Activated naive CD4-positive, alpha-beta T cell treated with anti-CD3 and anti-CD28 coated beads for 36 hours (primary cell): ENCODE measurements at regions not wholly inside any gene's neighbourhood (a gene's known extent, or its start where the extent isn't known, plus 50 kb on each side); places are given as distances from the start of the nearest gene placed in this dataset.
"Not testable (repeated sequence)": the region's sequence is repeated elsewhere in the genome, so short reads cannot be mapped to it uniquely, and the experiment has no call there.

Source experiments
- CTCF ChIA-PET: fragments of 350-600 bp; sonication (Branson Sonifier 250); formaldehyde crosslinking; loops from one replicate; lab custom pipeline; 2021; ENCODE audit warnings: antibody characterized with exemption; lab: Charles Lee
- DNase-seq: peaks from one replicate; pipeline ENCODE4 v3.0.0-alpha.2; 2020
- H3K27ac Mint-ChIP-seq: one replicate; pipeline ENCODE4 v1.8.0; 2021; ENCODE audit warnings: mild to moderate bottlenecking, mixed read lengths
- H3K27me3 Mint-ChIP-seq: one replicate; pipeline ENCODE4 v1.8.0; 2021; ENCODE audit warnings: low read depth, mixed read lengths
- H3K36me3 Mint-ChIP-seq: one replicate; pipeline ENCODE4 v1.8.0; 2021; ENCODE audit warnings: low read depth, mixed read lengths
- H3K4me1 Mint-ChIP-seq: one replicate; pipeline ENCODE4 v1.8.0; 2021; ENCODE audit warnings: low read depth, mixed read lengths
- H3K4me3 Mint-ChIP-seq: one replicate; pipeline ENCODE4 v1.8.0; 2021; ENCODE audit warnings: mild to moderate bottlenecking, moderate library complexity, mixed read lengths
- H3K9me3 Mint-ChIP-seq: one replicate; pipeline ENCODE4 v1.8.0; 2021; ENCODE audit warnings: mixed read lengths
- intact Hi-C: fragments of 100-400 bp; cut with micrococcal nuclease; formaldehyde crosslinking; loops from one replicate; pipeline ENCODE4 v1.15.1; 2023

DNA sequence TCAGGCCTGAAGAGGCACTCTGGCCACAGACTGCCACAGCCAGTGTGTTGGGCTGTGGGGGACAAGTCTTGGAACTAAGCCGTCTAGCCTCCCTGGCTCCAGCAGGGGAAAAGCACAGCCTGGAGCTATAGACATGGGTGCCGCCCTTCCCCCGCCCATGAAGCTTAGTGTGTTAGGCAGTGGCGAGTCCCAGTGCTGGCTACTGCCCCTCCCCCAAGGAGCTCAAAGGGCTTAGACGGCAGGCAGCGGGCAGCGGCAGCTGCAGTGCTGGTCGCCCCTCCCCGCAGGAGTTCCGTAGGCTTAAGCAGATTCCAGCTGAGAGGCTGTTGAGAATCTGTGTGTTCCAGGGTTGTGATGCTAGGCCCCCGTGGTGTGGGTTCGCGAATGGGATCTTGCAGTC lies 135.8 kb upstream of the RORA start:
- CTCF ChIA-PET: no interaction called here
- peaks cover 15% of the 10 kb centered on the region for H3K27me3 Mint-ChIP-seq
- peaks cover 7% of the 10 kb centered on the region for H3K9me3 Mint-ChIP-seq
- no peak overlapping the region for H3K4me3 Mint-ChIP-seq
- H3K36me3 Mint-ChIP-seq: no peaks in the 10 kb centered on the region
- DNase-seq: no peak
- no peaks in the 10 kb centered on the region for H3K4me1 Mint-ChIP-seq
- intact Hi-C loops: no loop called here
- H3K27ac Mint-ChIP-seq: no peak overlapping the region

DNA sequence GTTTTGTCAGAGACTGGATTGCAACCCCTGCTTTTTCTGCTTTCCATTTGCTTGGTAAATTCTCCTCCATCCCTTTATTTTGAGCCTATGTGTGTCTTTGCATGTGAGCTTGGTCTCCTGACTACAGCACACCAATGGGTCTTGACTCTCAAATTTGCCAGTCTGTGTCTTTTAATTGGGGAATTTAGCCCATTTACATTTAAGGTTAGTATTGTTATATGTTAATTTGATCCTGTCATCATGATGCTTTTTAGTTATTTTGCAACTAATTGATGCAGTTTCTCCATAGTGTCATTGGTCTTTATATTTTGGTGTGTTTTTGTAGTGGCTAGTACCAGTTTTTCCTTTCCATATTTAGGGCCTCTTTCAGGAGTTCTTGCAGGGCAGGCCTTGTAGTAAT lies 133.8 kb upstream of the RORA start:
- intact Hi-C loops, H3K4me1 Mint-ChIP-seq, H3K27ac Mint-ChIP-seq, H3K36me3 Mint-ChIP-seq, H3K9me3 Mint-ChIP-seq, H3K4me3 Mint-ChIP-seq, CTCF ChIA-PET, DNase-seq: not testable (repeated sequence)
- H3K27me3 Mint-ChIP-seq: peaks cover 20% of the 10 kb centered on the region

DNA sequence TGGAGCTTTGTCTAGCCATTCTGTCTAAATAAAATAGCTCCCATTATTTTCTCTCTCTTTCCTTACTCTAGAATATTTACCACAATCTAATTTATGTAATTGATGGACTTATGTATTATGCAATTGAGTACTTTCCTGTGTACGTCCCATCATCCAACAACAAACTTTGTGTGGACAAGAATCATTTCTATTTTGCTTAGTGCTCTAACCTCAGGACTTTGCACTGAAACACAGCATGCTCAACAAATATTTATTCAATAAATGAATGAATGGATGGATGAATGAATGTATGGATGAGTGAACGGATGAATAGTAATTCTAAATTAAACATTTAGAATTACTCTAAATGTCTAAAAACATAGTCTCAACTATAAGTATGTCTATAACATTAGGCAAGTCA lies 115.2 kb upstream of the RORA start:
- Mint-ChIP-seq H3K4me1 (no peaks in the 10 kb centered on the region), H3K4me3 (no peak overlapping the region), H3K27me3 (peaks cover 23% of the 10 kb centered on the region), H3K36me3 (peaks cover 1% of the 10 kb centered on the region), H3K9me3 (peaks cover 5% of the 10 kb centered on the region), H3K27ac (no peak overlapping the region)
- CTCF ChIA-PET: interaction anchor here (0.6 kb wide), 1 partner anchor 62 kb away, joined by 3 read pairs; no protein-coding TSS in a partner anchor
- DNase-seq: no peak
- intact Hi-C loops: no loop called here

DNA sequence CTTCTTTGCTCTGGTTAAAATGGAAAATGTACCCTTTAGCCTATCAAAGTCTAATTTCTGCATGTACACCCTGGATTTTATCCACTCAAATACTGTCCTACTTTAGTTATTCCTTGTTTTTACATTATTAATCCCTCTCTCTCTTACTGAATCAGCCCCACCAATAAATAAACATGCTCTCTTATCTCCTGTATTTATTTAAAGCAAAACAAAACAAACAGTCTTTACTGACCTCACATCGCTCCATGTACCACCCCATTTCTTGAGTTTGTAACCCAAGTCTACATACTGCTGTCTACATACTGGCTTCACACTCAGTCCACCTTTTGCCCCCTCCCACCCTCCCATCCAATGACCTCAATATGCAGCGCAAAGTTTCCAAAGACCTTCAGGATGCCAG lies 113.3 kb upstream of the RORA start:
- intact Hi-C loops: no loop called here
- Mint-ChIP-seq H3K27ac (no peak overlapping the region), H3K4me1 (no peaks in the 10 kb centered on the region), H3K9me3 (peaks cover 5% of the 10 kb centered on the region), H3K36me3 (peaks cover 1% of the 10 kb centered on the region), H3K27me3 (peaks cover 26% of the 10 kb centered on the region), H3K4me3 (no peak overlapping the region)
- no peak for DNase-seq
- CTCF ChIA-PET: no interaction called here

DNA sequence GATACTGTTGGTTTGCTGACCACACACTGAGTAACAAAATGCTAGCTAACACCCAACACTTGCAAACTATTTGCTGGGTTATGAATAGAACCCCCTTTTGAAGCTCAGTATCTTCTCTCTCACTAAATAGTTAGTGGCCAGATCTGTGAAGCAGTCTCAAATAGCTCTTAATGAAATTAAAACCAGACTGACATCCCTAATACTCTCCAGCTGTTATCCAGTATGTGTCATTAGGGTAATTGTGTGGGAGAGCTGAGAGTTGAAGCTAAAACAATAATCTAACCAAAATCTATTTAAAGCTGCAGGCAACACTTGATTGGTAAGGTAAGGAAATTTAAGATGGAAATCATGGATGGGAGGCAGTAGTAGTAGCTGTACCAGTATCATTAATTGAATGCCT lies 110.4 kb upstream of the RORA start:
- Mint-ChIP-seq H3K36me3 (peaks cover 1% of the 10 kb centered on the region), H3K4me1 (no peaks in the 10 kb centered on the region), H3K27me3 (peaks cover 17% of the 10 kb centered on the region), H3K4me3 (no peak overlapping the region), H3K27ac (no peak overlapping the region), H3K9me3 (peaks cover 8% of the 10 kb centered on the region)
- intact Hi-C loops: no loop called here
- CTCF ChIA-PET: no interaction called here
- no peak for DNase-seq

DNA sequence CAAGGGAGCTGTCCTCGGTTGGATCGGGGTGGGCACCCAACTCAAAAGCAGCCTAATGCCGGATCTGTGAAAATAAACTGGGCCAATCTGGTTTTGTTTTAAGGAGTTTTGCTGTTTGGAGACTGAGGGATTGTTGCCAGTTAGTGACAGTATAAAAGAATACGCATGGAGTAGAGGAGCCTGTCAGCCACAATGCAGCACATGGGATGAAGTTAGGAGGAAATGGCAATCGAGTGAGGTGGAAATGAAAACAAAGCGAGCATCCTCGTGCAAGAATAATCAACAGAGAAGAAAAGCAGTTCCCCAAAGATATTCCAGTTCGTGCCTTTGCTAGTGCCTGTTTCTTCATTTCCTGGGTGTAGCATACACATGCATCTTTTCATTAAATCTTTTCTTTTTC lies 108.4 kb upstream of the RORA start:
- DNase-seq: no peak
- no peaks in the 10 kb centered on the region for H3K4me1 Mint-ChIP-seq
- H3K4me3 Mint-ChIP-seq: no peak overlapping the region
- intact Hi-C loops: no loop called here
- H3K27me3 Mint-ChIP-seq: peaks cover 16% of the 10 kb centered on the region
- CTCF ChIA-PET: no interaction called here
- H3K9me3 Mint-ChIP-seq: peaks cover 3% of the 10 kb centered on the region
- no peaks in the 10 kb centered on the region for H3K36me3 Mint-ChIP-seq
- H3K27ac Mint-ChIP-seq: no peak overlapping the region

DNA sequence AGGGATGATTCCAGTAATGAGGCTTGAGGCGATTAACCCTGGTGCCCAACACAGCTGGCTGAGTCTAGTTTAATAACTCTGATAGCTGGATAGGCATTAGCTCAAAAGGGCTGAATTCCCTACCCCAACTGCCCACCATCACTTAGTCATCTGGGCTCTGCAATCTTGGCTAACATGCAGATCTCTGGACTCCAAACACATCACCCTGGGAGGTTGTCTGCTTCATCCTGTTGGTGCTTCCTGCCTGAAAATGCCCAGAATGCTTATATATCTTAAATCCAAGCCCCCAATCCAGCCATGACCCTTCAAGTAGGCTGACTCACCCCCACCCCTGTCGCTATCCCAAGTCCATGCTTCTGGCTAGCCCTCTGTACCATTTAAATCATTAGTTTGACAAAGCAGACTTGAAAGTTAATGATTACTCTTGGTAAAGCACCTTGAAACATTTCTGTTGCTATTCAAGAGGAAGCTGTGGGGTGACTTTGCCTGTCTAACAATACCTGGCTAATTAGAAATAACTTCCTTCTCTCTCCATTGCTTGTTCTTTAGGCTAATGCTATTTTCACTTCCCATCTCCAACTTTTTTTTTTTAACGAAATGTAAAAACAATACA lies 107.0 kb upstream of the RORA start:
- Mint-ChIP-seq H3K27me3 (peaks cover 22% of the 10 kb centered on the region), H3K4me3 (no peak overlapping the region), H3K4me1 (no peaks in the 10 kb centered on the region), H3K27ac (no peak overlapping the region), H3K36me3 (no peaks in the 10 kb centered on the region), H3K9me3 (peaks cover 3% of the 10 kb centered on the region)
- CTCF ChIA-PET: interaction anchor here (0.6 kb wide), 1 partner anchor 851 kb away, joined by 4 read pairs; no protein-coding TSS in a partner anchor
- no peak for DNase-seq
- intact Hi-C loops: no loop called here

DNA sequence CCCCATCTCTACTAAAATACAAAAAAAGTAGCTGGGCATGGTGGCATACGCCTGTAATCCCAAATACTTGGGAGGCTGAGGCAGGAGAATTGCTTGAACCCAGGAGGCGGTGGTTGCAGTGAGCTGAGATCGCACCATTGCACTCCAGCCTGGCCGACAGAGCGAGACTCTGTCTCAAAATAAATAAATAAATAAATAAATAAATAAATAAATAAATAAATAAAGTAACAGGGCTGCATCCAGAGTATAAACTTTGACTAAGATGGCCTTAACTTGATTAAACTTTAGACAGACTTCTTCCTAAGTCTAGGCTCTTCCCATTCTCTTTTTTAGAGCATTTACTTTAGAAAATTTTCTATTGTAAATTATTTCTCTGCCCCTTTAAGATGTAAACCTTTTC lies 105.6 kb upstream of the RORA start:
- H3K4me3 Mint-ChIP-seq, DNase-seq, H3K36me3 Mint-ChIP-seq, H3K9me3 Mint-ChIP-seq, H3K27ac Mint-ChIP-seq, intact Hi-C loops, CTCF ChIA-PET, H3K4me1 Mint-ChIP-seq: not testable (repeated sequence)
- peaks cover 22% of the 10 kb centered on the region for H3K27me3 Mint-ChIP-seq

DNA sequence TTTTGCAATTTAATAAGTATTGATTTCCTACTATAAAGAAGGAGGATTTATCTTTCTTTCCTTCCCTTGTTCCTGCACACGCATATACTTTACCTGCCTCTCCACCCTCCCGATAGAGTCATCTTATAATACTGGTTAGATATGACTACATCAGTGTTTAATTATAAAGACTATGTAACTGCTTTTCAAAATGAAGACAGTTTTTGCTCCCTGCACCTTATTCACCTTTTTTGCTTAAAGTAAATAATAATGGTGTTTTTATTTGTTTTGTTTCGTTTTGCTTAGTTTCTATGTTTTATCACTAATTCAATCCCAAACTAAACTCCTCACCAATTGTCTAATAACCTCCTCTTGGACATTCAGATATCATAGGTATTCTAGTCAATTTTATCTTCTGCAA lies 101.9 kb upstream of the RORA start:
- CTCF ChIA-PET: no interaction called here
- no peak overlapping the region for H3K4me3 Mint-ChIP-seq
- no peaks in the 10 kb centered on the region for H3K36me3 Mint-ChIP-seq
- no peak overlapping the region for H3K27ac Mint-ChIP-seq
- DNase-seq: no peak
- H3K4me1 Mint-ChIP-seq: no peaks in the 10 kb centered on the region
- intact Hi-C loops: no loop called here
- H3K9me3 Mint-ChIP-seq: peaks cover 3% of the 10 kb centered on the region
- H3K27me3 Mint-ChIP-seq: peaks cover 20% of the 10 kb centered on the region

DNA sequence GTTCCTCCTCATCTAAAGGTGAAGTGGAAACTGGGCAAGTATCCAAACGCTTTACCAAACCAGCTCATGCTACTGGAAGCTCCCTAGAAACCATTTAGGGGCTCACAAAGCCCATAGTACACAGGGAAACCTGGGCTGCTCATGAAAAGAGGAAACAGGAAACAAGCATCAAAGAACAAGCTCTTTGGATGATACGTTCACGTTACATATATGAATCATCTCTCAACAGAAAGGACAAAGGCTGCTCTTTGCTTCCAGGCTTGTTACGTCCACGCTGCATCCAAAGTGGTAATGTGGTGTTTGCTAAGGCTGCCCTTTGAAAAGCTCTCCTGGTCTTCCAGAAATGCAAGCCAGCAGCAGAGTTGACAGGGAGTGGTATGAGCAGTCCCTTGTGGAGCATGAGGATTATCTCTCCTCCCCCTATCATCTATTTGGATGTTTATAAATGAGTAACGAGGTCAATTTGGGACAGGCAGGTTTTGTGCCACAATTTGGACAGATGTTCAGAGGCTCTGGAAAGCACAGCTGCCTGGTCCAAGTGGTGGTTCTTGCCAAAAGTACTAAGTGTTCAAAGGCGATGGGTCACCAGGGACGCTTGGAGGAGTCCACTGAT lies 98.0 kb upstream of the RORA start:
- Mint-ChIP-seq H3K27ac (no peak overlapping the region), H3K4me3 (no peak overlapping the region), H3K9me3 (no peaks in the 10 kb centered on the region), H3K36me3 (no peaks in the 10 kb centered on the region), H3K27me3 (peaks cover 12% of the 10 kb centered on the region), H3K4me1 (no peaks in the 10 kb centered on the region)
- CTCF ChIA-PET: no interaction called here
- intact Hi-C loops: no loop called here
- DNase-seq: no peak

DNA sequence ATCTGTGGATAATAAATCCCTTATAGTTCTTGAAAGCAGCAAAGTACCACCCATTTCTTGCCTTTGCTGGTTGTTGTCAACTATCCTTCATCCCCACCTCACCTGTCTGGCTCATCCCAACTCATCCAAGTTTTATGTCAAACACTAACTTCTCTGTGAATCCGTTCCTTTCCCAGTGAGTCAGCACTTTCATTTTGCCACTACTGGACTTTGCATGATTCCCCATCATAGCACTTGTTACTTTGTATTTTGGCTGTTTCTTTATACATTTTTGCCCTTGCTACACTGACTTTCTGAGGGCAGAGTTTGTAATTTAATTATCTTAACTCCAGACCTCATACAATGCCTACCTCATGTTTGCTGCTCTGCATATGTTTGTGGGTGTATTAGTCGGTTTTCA lies 90.8 kb upstream of the RORA start:
- Mint-ChIP-seq H3K27me3 (peaks cover 4% of the 10 kb centered on the region), H3K4me3 (no peak overlapping the region), H3K27ac (no peak overlapping the region), H3K4me1 (no peaks in the 10 kb centered on the region), H3K36me3 (no peaks in the 10 kb centered on the region), H3K9me3 (peaks cover 4% of the 10 kb centered on the region)
- CTCF ChIA-PET: no interaction called here
- intact Hi-C loops: no loop called here
- DNase-seq: no peak

DNA sequence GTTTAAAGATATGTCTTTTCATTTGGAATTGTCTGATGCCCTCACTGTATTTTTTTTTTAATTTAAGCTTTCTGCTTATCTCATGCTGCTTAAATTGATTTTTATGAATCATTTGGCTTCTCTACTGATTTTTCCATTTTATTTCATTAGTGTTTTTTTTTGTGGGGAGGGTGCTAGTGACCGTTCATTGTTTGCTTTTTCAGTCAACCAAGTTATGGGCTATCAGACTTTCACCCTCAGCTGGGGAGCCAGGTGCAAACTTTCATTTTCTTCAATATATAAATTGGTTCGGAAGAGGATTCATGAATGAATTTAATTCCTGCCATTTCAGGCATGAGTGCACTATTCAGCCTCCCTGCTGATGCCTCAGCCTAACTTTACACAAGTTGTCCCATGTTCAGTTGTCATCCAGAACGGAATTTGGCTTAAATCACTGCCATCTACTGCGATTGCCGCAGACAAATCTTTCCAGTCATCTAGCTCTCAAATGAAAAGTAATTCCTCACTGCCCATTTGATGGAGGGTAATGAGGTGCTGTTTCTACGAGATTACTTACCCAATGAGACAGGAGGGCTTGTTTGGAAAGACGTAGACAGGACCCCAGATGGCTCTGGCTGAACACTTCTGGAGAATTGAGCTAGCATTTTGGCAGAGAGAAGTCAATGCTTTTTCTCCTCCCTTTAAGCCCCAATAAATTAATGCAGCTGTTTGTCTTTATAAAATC lies 89.9 kb upstream of the RORA start:
- peaks cover 4% of the 10 kb centered on the region for H3K9me3 Mint-ChIP-seq
- no peaks in the 10 kb centered on the region for H3K4me1 Mint-ChIP-seq
- CTCF ChIA-PET: no interaction called here
- no peak overlapping the region for H3K4me3 Mint-ChIP-seq
- intact Hi-C loops: no loop called here
- H3K27ac Mint-ChIP-seq: no peak overlapping the region
- H3K27me3 Mint-ChIP-seq: peaks cover 4% of the 10 kb centered on the region
- H3K36me3 Mint-ChIP-seq: no peaks in the 10 kb centered on the region
- DNase-seq: no peak

DNA sequence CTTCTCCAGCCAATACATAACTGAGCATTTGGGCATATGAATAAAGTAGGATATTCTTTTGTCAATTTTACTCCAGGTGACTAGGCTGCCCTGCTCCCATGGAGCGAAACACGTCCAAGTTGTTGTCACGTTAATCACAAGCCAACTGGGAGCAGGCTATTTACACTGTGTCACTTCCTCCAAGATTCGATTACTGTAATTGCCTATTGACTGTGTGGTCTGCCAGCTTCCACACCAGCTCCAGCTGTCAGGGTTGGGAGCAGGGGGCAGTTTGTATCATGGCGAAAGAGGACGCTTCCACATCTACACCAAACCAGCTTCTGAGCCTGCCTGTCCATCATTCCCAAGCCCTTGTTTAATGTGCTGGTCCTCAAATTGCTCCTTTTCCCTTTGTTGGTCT lies 89.2 kb upstream of the RORA start:
- Mint-ChIP-seq H3K27ac (no peak overlapping the region), H3K9me3 (peaks cover 4% of the 10 kb centered on the region), H3K27me3 (peaks cover 4% of the 10 kb centered on the region), H3K4me1 (no peaks in the 10 kb centered on the region), H3K4me3 (no peak overlapping the region), H3K36me3 (no peaks in the 10 kb centered on the region)
- DNase-seq: no peak
- CTCF ChIA-PET: no interaction called here
- intact Hi-C loops: no loop called here
